PC-3 (cell line): ENCODE measurements at regions not wholly inside any gene's neighbourhood (a gene's known extent, or its start where the extent isn't known, plus 50 kb on each side); places are given as distances from the start of the nearest gene placed in this dataset.

Experiments
- ATAC-seq: fragments of 200-7000 bp; cut with Tn5 transposase; 2 replicates; pipeline ENCODE4 v1.9.1; 2020; ENCODE audit warnings: mild to moderate bottlenecking, moderate library complexity
- BruUV-seq: library from RNA; stranded (reverse); fragments of 400-500 nt; replicated peaks from 2 replicates; lab custom pipeline; 2021; lab: Mats Ljungman, UMichigan
- CTCF ChIA-PET: fragments of 300-600 bp; sonication (Branson Sonifier 250); formaldehyde crosslinking; loops from one replicate; lab custom pipeline; 2022; ENCODE audit warnings: antibody characterized with exemption; lab: Charles Lee
- POLR2A ChIA-PET: fragments of 300-600 bp; sonication (Branson Sonifier 250); formaldehyde crosslinking; loops from one replicate; lab custom pipeline; 2022; ENCODE audit warnings: antibody characterized with exemption; ENCODE audit not compliant: unreplicated experiment; lab: Charles Lee
- DNase-seq: peaks from one replicate; pipeline ENCODE4 v3.0.0-alpha.2; 2015
- H2AFZ ChIP-seq: fragments of 300-600 bp; sonication (generic); 2 replicates; pipeline ENCODE4 v1.6.0; 2016; ENCODE audit warnings: antibody characterized with exemption, low read length
- H3F3A ChIP-seq: fragments of 300-600 bp; sonication (generic); one replicate; pipeline ENCODE4 v1.6.0; 2017; ENCODE audit warnings: antibody characterized with exemption, low read length, control low read depth, mild to moderate bottlenecking; ENCODE audit not compliant: unreplicated experiment
- H3K27ac ChIP-seq: fragments of 300-600 bp; sonication (generic); 2 replicates; pipeline ENCODE4 v1.5.1; 2016; ENCODE audit warnings: mild to moderate bottlenecking, low read length
- H3K27me3 ChIP-seq: fragments of 300-600 bp; sonication (generic); 2 replicates; pipeline ENCODE4 v1.6.1; 2016; ENCODE audit warnings: low read length, mixed read lengths
- H3K36me3 ChIP-seq: fragments of 300-600 bp; sonication (generic); 2 replicates; pipeline ENCODE4 v1.6.1; 2016; ENCODE audit warnings: low read depth, mixed run types, low read length, mixed read lengths
- H3K4me1 ChIP-seq: fragments of 300-600 bp; sonication (generic); 2 replicates; pipeline ENCODE4 v1.5.1; 2016; ENCODE audit warnings: low read length; ENCODE audit not compliant: insufficient read depth
- H3K4me2 ChIP-seq: fragments of 300-600 bp; sonication (generic); 2 replicates; pipeline ENCODE4 v1.6.0; 2016; ENCODE audit warnings: low read length
- H3K4me3 ChIP-seq: fragments of 300-600 bp; sonication (generic); 2 replicates; pipeline ENCODE4 v1.5.1; 2016; ENCODE audit warnings: mild to moderate bottlenecking, low read length, mixed read lengths
- H3K79me2 ChIP-seq: fragments of 300-600 bp; sonication (generic); 2 replicates; pipeline ENCODE4 v1.6.1; 2017; ENCODE audit warnings: low read length, mixed read lengths
- H3K9ac ChIP-seq: fragments of 300-600 bp; sonication (generic); 2 replicates; pipeline ENCODE4 v1.6.0; 2016; ENCODE audit warnings: mild to moderate bottlenecking, low read length
- H3K9me2 ChIP-seq: fragments of 300-600 bp; sonication (generic); replicated peaks from 2 replicates; pipeline ENCODE4 v1.6.1; 2016; ENCODE audit warnings: mixed run types, low read length, mixed read lengths
- H3K9me3 ChIP-seq: fragments of 300-600 bp; sonication (generic); 2 replicates; pipeline ENCODE4 v1.6.1; 2016; ENCODE audit warnings: low read length, mixed read lengths
- H4K20me1 ChIP-seq: fragments of 300-600 bp; sonication (generic); 2 replicates; pipeline ENCODE4 v1.6.1; 2016; ENCODE audit warnings: low read length, mixed read lengths
- CTCF ChIP-seq: fragments of 300-600 bp; sonication (generic); conservative IDR thresholded peaks from 2 replicates; pipeline ENCODE4 v1.5.1; 2017; ENCODE audit warnings: antibody characterized with exemption, low read depth, mild to moderate bottlenecking, low read length
- EZH2 ChIP-seq: fragments of 300-600 bp; sonication (generic); IDR thresholded peaks from one replicate; pipeline ENCODE4 v1.6.1; 2017; ENCODE audit warnings: antibody characterized with exemption, mild to moderate bottlenecking, low read length; ENCODE audit not compliant: unreplicated experiment
- EZH2phosphoT487 ChIP-seq: fragments of 300-600 bp; sonication (generic); IDR thresholded peaks from 2 replicates; pipeline ENCODE4 v1.6.1; 2018; ENCODE audit warnings: mild to moderate bottlenecking, antibody characterized with exemption, low read length, borderline replicate concordance
- intact Hi-C: fragments of 100-400 bp; cut with micrococcal nuclease; formaldehyde crosslinking; loops from 2 replicates; pipeline ENCODE4 v1.9.0; 2023

DNA sequence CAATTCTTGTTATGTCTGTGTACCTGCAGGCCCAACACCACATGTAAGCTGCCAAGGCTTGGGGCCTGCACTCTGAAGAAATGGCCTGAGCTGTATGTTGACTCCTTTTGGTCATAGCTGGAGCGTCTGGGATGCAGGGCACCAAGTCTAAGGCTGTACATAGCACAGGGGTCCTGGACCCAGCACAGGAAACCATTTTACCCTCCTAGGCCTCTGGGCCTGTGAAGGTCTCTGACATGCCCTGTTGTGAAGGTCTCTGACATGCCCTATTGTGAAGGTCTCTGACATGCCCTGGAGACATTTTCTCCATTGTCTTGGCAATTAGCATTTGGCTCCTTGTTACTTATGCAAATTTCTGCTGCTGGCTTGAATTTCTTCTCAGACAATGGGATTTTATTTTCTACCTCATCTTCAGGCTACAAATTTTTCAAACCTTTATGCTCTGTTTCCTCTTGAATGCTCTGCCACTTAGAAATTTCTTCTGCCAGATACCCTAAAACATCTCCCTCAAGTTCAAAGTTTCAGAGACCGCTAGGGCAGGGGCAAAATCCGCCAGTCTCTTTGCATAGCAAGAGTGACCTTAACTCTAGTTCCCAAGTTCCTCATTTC, 246.7 kb upstream of the B3GALT2 start:
- intact Hi-C loops: no loop called here
- H3K4me1 ChIP-seq: peaks cover 7% of the 10 kb centered on the region
- H2AFZ ChIP-seq: no peak overlapping the region
- no TSS peak for BruUV-seq
- no peaks in the 10 kb centered on the region for H3K9me2 ChIP-seq
- H3K27ac ChIP-seq: no peak overlapping the region
- no peak overlapping the region for H3K4me2 ChIP-seq
- H3K4me3 ChIP-seq: no peak overlapping the region
- peaks cover 6% of the 10 kb centered on the region; the same call in 1 of the 2 replicates for H3K9me3 ChIP-seq
- H3K9ac ChIP-seq: no peak overlapping the region
- POLR2A ChIA-PET: no interaction called here
- TF ChIP-seq EZH2phosphoT487: no peak
- no peak for TF ChIP-seq EZH2
- no peak for TF ChIP-seq CTCF
- DNase-seq (no peak), ATAC-seq (no peak)
- H3F3A ChIP-seq: no peaks in the 10 kb centered on the region
- H3K79me2 ChIP-seq: no peaks in the 10 kb centered on the region
- CTCF ChIA-PET: no interaction called here
- H4K20me1 ChIP-seq: no peaks in the 10 kb centered on the region
- H3K36me3 ChIP-seq: no peaks in the 10 kb centered on the region
- no peaks in the 10 kb centered on the region for H3K27me3 ChIP-seq

DNA sequence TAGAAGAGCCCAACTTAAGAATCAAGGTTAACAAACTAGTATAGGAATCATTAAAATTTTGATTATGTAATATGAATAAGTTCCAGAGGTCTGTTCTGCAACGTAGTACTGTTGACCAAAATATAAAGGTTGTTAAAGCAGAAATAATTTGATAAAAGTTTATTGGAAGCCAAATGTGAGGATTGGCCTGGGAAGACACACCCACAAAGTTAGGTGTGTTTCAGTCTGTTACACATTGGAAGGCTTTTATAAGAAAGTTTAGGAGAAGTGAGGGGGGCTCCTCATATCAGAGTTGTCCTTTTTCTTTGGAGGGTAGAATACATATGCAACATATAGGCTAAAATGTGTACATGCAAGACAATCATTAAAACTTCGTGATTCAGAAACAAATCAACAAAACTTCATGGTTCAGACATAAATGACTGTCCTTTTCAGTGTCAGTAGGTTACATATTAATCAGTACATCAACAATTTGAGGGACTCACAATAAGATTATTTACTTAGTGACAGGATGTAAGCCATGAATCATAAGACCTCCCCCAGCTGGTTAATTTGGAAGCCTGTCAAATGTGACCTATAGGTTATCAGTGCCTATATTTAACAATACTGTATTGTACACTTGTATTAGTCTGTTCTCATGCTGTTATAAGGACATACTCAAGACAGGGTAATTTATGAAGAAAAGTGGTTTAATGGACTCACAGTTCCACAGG, 245.0 kb upstream of the B3GALT2 start:
- Histone ChIP-seq H3K79me2 (no peaks in the 10 kb centered on the region), H3K4me3 (no peak overlapping the region), H3K9me2 (no peaks in the 10 kb centered on the region), H3K36me3 (no peaks in the 10 kb centered on the region), H3K27ac (peak overlapping the region; percentile 50), H3K4me1 (peaks cover 7% of the 10 kb centered on the region), H3K27me3 (no peaks in the 10 kb centered on the region), H3K4me2 (0 out of 2 replicates have a peak overlapping the region, but pooled peaks have one; percentile 6), H3F3A (no peaks in the 10 kb centered on the region), H2AFZ (no peak overlapping the region), H3K9me3 (peaks cover 6% of the 10 kb centered on the region; the same call in 1 of the 2 replicates), H4K20me1 (no peaks in the 10 kb centered on the region), H3K9ac (no peak overlapping the region)
- peak; percentile 74 for ATAC-seq
- intact Hi-C loops: no loop called here
- POLR2A ChIA-PET: no interaction called here
- no TSS peak for BruUV-seq
- DNase-seq: peak; percentile 62
- TF ChIP-seq CTCF (no peak), EZH2phosphoT487 (no peak), EZH2 (no peak)
- CTCF ChIA-PET: no interaction called here

DNA sequence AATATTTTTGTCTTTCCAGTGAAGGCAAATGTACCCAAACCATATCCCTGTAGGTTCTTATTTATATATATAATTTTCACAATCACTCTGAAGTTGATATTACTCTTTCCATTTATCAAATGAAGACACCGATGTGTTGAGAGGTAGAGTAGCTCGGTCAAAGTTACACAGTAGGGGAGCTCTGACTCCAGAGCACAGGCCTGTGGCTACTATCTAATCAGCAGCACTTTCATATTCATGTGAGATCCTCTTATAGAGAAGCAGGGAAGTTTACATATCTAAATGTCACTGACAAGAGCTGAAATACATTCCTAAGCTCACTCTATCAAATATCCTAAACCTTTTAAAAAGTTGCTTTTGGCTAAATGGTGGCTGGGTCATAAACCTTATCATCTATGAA, 241.1 kb upstream of the B3GALT2 start:
- no peak overlapping the region for H3K4me2 ChIP-seq
- H3F3A ChIP-seq: no peaks in the 10 kb centered on the region
- H3K4me3 ChIP-seq: no peak overlapping the region
- no peak overlapping the region for H3K9ac ChIP-seq
- ChIA-PET CTCF (no interaction called here), POLR2A (no interaction called here)
- H3K79me2 ChIP-seq: no peaks in the 10 kb centered on the region
- TF ChIP-seq EZH2phosphoT487 (no peak), CTCF (no peak), EZH2 (no peak)
- H3K9me2 ChIP-seq: no peaks in the 10 kb centered on the region
- H3K4me1 ChIP-seq: peaks cover 7% of the 10 kb centered on the region
- BruUV-seq: no TSS peak
- H3K36me3 ChIP-seq: no peaks in the 10 kb centered on the region
- H3K9me3 ChIP-seq: peaks cover 2% of the 10 kb centered on the region; the same call in 1 of the 2 replicates
- H2AFZ ChIP-seq: no peak overlapping the region
- no peaks in the 10 kb centered on the region for H4K20me1 ChIP-seq
- ATAC-seq (no peak), DNase-seq (no peak)
- H3K27me3 ChIP-seq: no peaks in the 10 kb centered on the region
- intact Hi-C loops: no loop called here
- H3K27ac ChIP-seq: no peak overlapping the region
